OCI-LY7 (cell line): ENCODE measurements at regions not wholly inside any gene's neighbourhood (a gene's known extent, or its start where the extent isn't known, plus 50 kb on each side); places are given as distances from the start of the nearest gene placed in this dataset.

Source experiments
- BruUV-seq: library from RNA; stranded (reverse); fragments of 400-500 nt; replicated peaks from 2 replicates; lab custom pipeline; 2021; lab: Mats Ljungman, UMichigan
- CTCF ChIA-PET: fragments of 300-600 bp; sonication (Branson Sonifier 250); formaldehyde crosslinking; loops from one replicate; lab custom pipeline; 2022; ENCODE audit warnings: antibody characterized with exemption; ENCODE audit not compliant: unreplicated experiment; lab: Charles Lee
- POLR2A ChIA-PET: fragments of 300-600 bp; sonication (Branson Sonifier 250); formaldehyde crosslinking; loops from one replicate; lab custom pipeline; 2022; ENCODE audit warnings: antibody characterized with exemption; lab: Charles Lee
- DNase-seq: peaks from one replicate; pipeline ENCODE4 v3.0.0-alpha.2; 2015; ENCODE audit warnings: low spot score
- H2AFZ ChIP-seq: fragments of 200-600 bp; sonication (generic), shearing (Covaris generic); 2 replicates; pipeline ENCODE4 v1.6.1; 2014; ENCODE audit warnings: mild to moderate bottlenecking, antibody characterized with exemption, low read length, moderate library complexity
- H3K27ac ChIP-seq: fragments of 200-600 bp; sonication (generic); 2 replicates; pipeline ENCODE4 v1.5.1; 2014; ENCODE audit warnings: mixed run types, low read depth, mild to moderate bottlenecking, moderate library complexity, low read length, inconsistent platforms; ENCODE audit not compliant: poor library complexity, severe bottlenecking
- H3K36me3 ChIP-seq: fragments of 200-600 bp; sonication (generic); 2 replicates; pipeline ENCODE4 v1.6.1; 2014; ENCODE audit warnings: mild to moderate bottlenecking, antibody characterized with exemption, low read length, moderate library complexity, mixed read lengths; ENCODE audit not compliant: insufficient read depth
- H3K4me1 ChIP-seq: fragments of 200-600 bp; sonication (generic); 2 replicates; pipeline ENCODE4 v1.5.1; 2014; ENCODE audit warnings: mild to moderate bottlenecking, low read length; ENCODE audit not compliant: insufficient read depth, poor library complexity, severe bottlenecking
- H3K4me2 ChIP-seq: fragments of 200-600 bp; sonication (generic); 2 replicates; pipeline ENCODE4 v1.6.1; 2014; ENCODE audit warnings: mild to moderate bottlenecking, low read length
- H3K4me3 ChIP-seq: fragments of 200-600 bp; sonication (generic); 2 replicates; pipeline ENCODE4 v1.5.1; 2014; ENCODE audit warnings: mild to moderate bottlenecking, low read depth, low read length; ENCODE audit not compliant: poor library complexity, severe bottlenecking
- H3K79me2 ChIP-seq: fragments of 200-600 bp; sonication (generic); 2 replicates; pipeline ENCODE4 v1.6.1; 2016; ENCODE audit warnings: low read depth, mild to moderate bottlenecking, low read length, moderate library complexity, mixed read lengths; ENCODE audit not compliant: insufficient read depth
- H3K9me2 ChIP-seq: fragments of 200-600 bp; sonication (generic); 2 replicates; pipeline ENCODE4 v1.6.1; 2016; ENCODE audit warnings: mild to moderate bottlenecking, low read length, mixed read lengths; ENCODE audit not compliant: insufficient read depth
- H3K9me3 ChIP-seq: fragments of 200-600 bp; sonication (generic); 2 replicates; pipeline ENCODE4 v1.6.1; 2014; ENCODE audit warnings: mild to moderate bottlenecking, mixed run types, low read length, mixed read lengths
- H4K20me1 ChIP-seq: fragments of 200-600 bp; sonication (generic); 2 replicates; pipeline ENCODE4 v1.6.1; 2014; ENCODE audit warnings: mild to moderate bottlenecking, antibody characterized with exemption, low read length, moderate library complexity, mixed read lengths; ENCODE audit not compliant: insufficient read depth
- CTCF ChIP-seq: fragments of 200-600 bp; sonication (generic); conservative IDR thresholded peaks from 2 replicates; pipeline ENCODE4 v1.5.1; 2014; ENCODE audit warnings: mild to moderate bottlenecking, antibody characterized with exemption, low read length, moderate library complexity, mixed read lengths
- EZH2phosphoT487 ChIP-seq: fragments of 200-600 bp; sonication (generic); IDR thresholded peaks from 2 replicates; pipeline ENCODE4 v1.6.1; 2018; ENCODE audit warnings: low read depth, borderline replicate concordance, mild to moderate bottlenecking, mixed run types, antibody characterized with exemption, low read length, moderate library complexity, mixed read lengths
- intact Hi-C: fragments of 100-400 bp; cut with micrococcal nuclease; formaldehyde crosslinking; loops from one replicate; pipeline ENCODE4 v1.10.0; 2022; ENCODE audit not compliant: unreplicated experiment

- no peaks in the 10 kb centered on the region for H3K4me1 ChIP-seq
- TF ChIP-seq CTCF (no peak), EZH2phosphoT487 (no peak)
- H3K79me2 ChIP-seq = no peaks in the 10 kb centered on the region
- H4K20me1 ChIP-seq = no peaks in the 10 kb centered on the region
- no peak overlapping the region for H2AFZ ChIP-seq
- no peak for DNase-seq
- no TSS peak for BruUV-seq
- no peak overlapping the region for H3K27ac ChIP-seq
- ChIA-PET CTCF (interaction anchor here (0.5 kb wide), 1 partner anchor 509 kb away, joined by 3 read pairs; no protein-coding TSS in a partner anchor), POLR2A (interaction anchor here (0.6 to 0.8 kb wide), 2 partner anchors 13 to 21 kb away, joined by 3 read pairs; no protein-coding TSS in a partner anchor)
- no peak overlapping the region for H3K4me2 ChIP-seq
- H3K9me3 ChIP-seq = no peaks in the 10 kb centered on the region
- no peak overlapping the region for H3K4me3 ChIP-seq
- intact Hi-C loops = no loop called here
- no peaks in the 10 kb centered on the region for H3K36me3 ChIP-seq
- no peaks in the 10 kb centered on the region for H3K9me2 ChIP-seq
Observed at GRCh38 chr5:160174290-160174689, 55.0 kb upstream of the FABP6 start.

- Histone ChIP-seq H3K9me2 (no peaks in the 10 kb centered on the region), H3K4me1 (no peaks in the 10 kb centered on the region), H3K27ac (no peak overlapping the region), H3K36me3 (no peaks in the 10 kb centered on the region), H2AFZ (no peak overlapping the region), H3K9me3 (no peaks in the 10 kb centered on the region), H3K4me3 (no peak overlapping the region), H3K4me2 (no peak overlapping the region), H4K20me1 (no peaks in the 10 kb centered on the region), H3K79me2 (no peaks in the 10 kb centered on the region)
- no TSS peak for BruUV-seq
- ChIA-PET POLR2A (no interaction called here), CTCF (no interaction called here)
- intact Hi-C loops = no loop called here
- TF ChIP-seq EZH2phosphoT487 (no peak), CTCF (no peak)
- no peak for DNase-seq
Observed at GRCh38 chr5:160171666-160172065, 52.4 kb upstream of the PWWP2A start.

GRCh38 chr5:160169326-160169725 lies 50.1 kb upstream of the PWWP2A start:
- Histone ChIP-seq H3K4me1 (no peaks in the 10 kb centered on the region), H3K36me3 (no peaks in the 10 kb centered on the region), H3K27ac (no peak overlapping the region), H3K9me3 (no peaks in the 10 kb centered on the region), H4K20me1 (no peaks in the 10 kb centered on the region), H3K4me3 (no peak overlapping the region), H3K9me2 (no peaks in the 10 kb centered on the region), H2AFZ (no peak overlapping the region), H3K79me2 (no peaks in the 10 kb centered on the region), H3K4me2 (no peak overlapping the region)
- no TSS peak for BruUV-seq
- intact Hi-C loops = no loop called here
- DNase-seq = no peak
- ChIA-PET CTCF (no interaction called here), POLR2A (interaction anchor here (1.2 kb wide), 1 partner anchor 9 kb away, joined by 5 read pairs; no protein-coding TSS in a partner anchor)
- no peak for TF ChIP-seq EZH2phosphoT487
